HFFc6 (cell line): ENCODE measurements at regions not wholly inside any gene's neighbourhood (a gene's known extent, or its start where the extent isn't known, plus 50 kb on each side); places are given as distances from the start of the nearest gene placed in this dataset.

Experiments
- DNase-seq: peaks from one replicate; pipeline ENCODE4 v3.0.0-alpha.2; 2018
- H3K27ac Mint-ChIP-seq: 2 replicates; pipeline ENCODE4 v1.8.0; 2020; ENCODE audit warnings: mild to moderate bottlenecking, mixed read lengths
- H3K27me3 Mint-ChIP-seq: 2 replicates; pipeline ENCODE4 v1.8.0; 2021; ENCODE audit warnings: mild to moderate bottlenecking, moderate library complexity, mixed read lengths; ENCODE audit not compliant: insufficient read depth
- H3K36me3 Mint-ChIP-seq: 2 replicates; pipeline ENCODE4 v1.8.0; 2021; ENCODE audit warnings: low read depth, mixed read lengths
- H3K4me1 Mint-ChIP-seq: 2 replicates; pipeline ENCODE4 v1.8.0; 2020; ENCODE audit warnings: low read depth, mixed read lengths
- H3K4me3 Mint-ChIP-seq: 2 replicates; pipeline ENCODE4 v1.8.0; 2020; ENCODE audit warnings: mild to moderate bottlenecking, moderate library complexity, mixed read lengths
- H3K9me3 Mint-ChIP-seq: 2 replicates; pipeline ENCODE4 v1.8.0; 2020; ENCODE audit warnings: mild to moderate bottlenecking, mixed read lengths
- CTCF ChIP-seq: fragments of 200-600 bp; sonication (generic); IDR thresholded peaks from 2 replicates; pipeline ENCODE4 v1.5.0; 2021; ENCODE audit warnings: antibody characterized with exemption, mild to moderate bottlenecking

GRCh38 chr4:89616382-89616781 is 220.6 kb downstream of the SNCA start:
- no peak for TF ChIP-seq CTCF
- H3K4me3 Mint-ChIP-seq = no peak overlapping the region
- H3K4me1 Mint-ChIP-seq = no peaks in the 10 kb centered on the region
- no peaks in the 10 kb centered on the region for H3K36me3 Mint-ChIP-seq
- no peak for DNase-seq
- no peaks in the 10 kb centered on the region for H3K9me3 Mint-ChIP-seq
- no peak overlapping the region for H3K27ac Mint-ChIP-seq
- H3K27me3 Mint-ChIP-seq = peaks cover 4% of the 10 kb centered on the region; the same call in 1 of the 2 replicates

GRCh38 chr4:89615051-89615450 is 221.9 kb downstream of the SNCA start:
- peaks cover 4% of the 10 kb centered on the region; the same call in 1 of the 2 replicates for H3K27me3 Mint-ChIP-seq
- no peak for DNase-seq
- H3K27ac Mint-ChIP-seq = no peak overlapping the region
- no peak overlapping the region for H3K4me3 Mint-ChIP-seq
- no peaks in the 10 kb centered on the region for H3K36me3 Mint-ChIP-seq
- H3K9me3 Mint-ChIP-seq = no peaks in the 10 kb centered on the region
- TF ChIP-seq CTCF = no peak
- H3K4me1 Mint-ChIP-seq = no peaks in the 10 kb centered on the region

GRCh38 chr4:89614155-89614554 is 222.8 kb downstream of the SNCA start:
- no peaks in the 10 kb centered on the region for H3K4me1 Mint-ChIP-seq
- TF ChIP-seq CTCF = no peak
- no peaks in the 10 kb centered on the region for H3K9me3 Mint-ChIP-seq
- H3K27me3 Mint-ChIP-seq = peaks cover 5% of the 10 kb centered on the region; the same call in 1 of the 2 replicates
- no peak for DNase-seq
- H3K27ac Mint-ChIP-seq = no peak overlapping the region
- no peak overlapping the region for H3K4me3 Mint-ChIP-seq
- H3K36me3 Mint-ChIP-seq = no peaks in the 10 kb centered on the region

- Mint-ChIP-seq H3K9me3 (no peaks in the 10 kb centered on the region), H3K4me1 (no peaks in the 10 kb centered on the region), H3K27ac (no peak overlapping the region), H3K27me3 (peaks cover 4% of the 10 kb centered on the region; the same call in 1 of the 2 replicates), H3K36me3 (no peaks in the 10 kb centered on the region), H3K4me3 (no peak overlapping the region)
- no peak for DNase-seq
- TF ChIP-seq CTCF = no peak
Measured at GRCh38 chr4:89610236-89610635, 226.7 kb downstream of the SNCA start.

GRCh38 chr4:89609756-89610155 is 227.2 kb downstream of the SNCA start:
- no peak for TF ChIP-seq CTCF
- H3K4me3 Mint-ChIP-seq = no peak overlapping the region
- no peak overlapping the region for H3K27ac Mint-ChIP-seq
- no peak for DNase-seq
- H3K9me3 Mint-ChIP-seq = no peaks in the 10 kb centered on the region
- H3K27me3 Mint-ChIP-seq = peaks cover 4% of the 10 kb centered on the region; the same call in 1 of the 2 replicates
- no peaks in the 10 kb centered on the region for H3K4me1 Mint-ChIP-seq
- H3K36me3 Mint-ChIP-seq = no peaks in the 10 kb centered on the region

- no peaks in the 10 kb centered on the region for H3K36me3 Mint-ChIP-seq
- peaks cover 2% of the 10 kb centered on the region; the same call in 1 of the 2 replicates for H3K27me3 Mint-ChIP-seq
- H3K27ac Mint-ChIP-seq = no peak overlapping the region
- no peak overlapping the region for H3K4me3 Mint-ChIP-seq
- no peak for DNase-seq
- H3K9me3 Mint-ChIP-seq = no peaks in the 10 kb centered on the region
- no peaks in the 10 kb centered on the region for H3K4me1 Mint-ChIP-seq
- no peak for TF ChIP-seq CTCF
Measured at GRCh38 chr4:89604951-89605350, 232.0 kb downstream of the SNCA start.
